ENCODE measurements at regions not wholly inside any gene's neighbourhood (a gene's known extent, or its start where the extent isn't known, plus 50 kb on each side); places are given as distances from the start of the nearest gene placed in this dataset.

GRCh38 chr11:133656082-133656635 lies 123.9 kb upstream of the OPCML start:
- TF ChIP-seq CTCF (IDR thresholded peaks at IDR 0.05; ENCODE audit: low read depth, low read length) = no peak
- no peak for DNase-seq (ENCODE audit: low read depth in 2 of 2)
- no peak overlapping the region for H3K4me3 ChIP-seq (replicated peaks in 1 of 2; ENCODE audit: low read depth in 2 of 2, low read length in 2 of 2)

GRCh38 chr11:133654630-133655212 lies 122.4 kb upstream of the OPCML start:
- no peak for DNase-seq (ENCODE audit: low read depth in 2 of 2)
- no peak for TF ChIP-seq CTCF (IDR thresholded peaks at IDR 0.05; ENCODE audit: low read depth, low read length)
- no peak overlapping the region for H3K4me3 ChIP-seq (replicated peaks in 1 of 2; ENCODE audit: low read depth in 2 of 2, low read length in 2 of 2)

- no peak for TF ChIP-seq CTCF (IDR thresholded peaks at IDR 0.05; ENCODE audit: low read depth, low read length)
- DNase-seq (ENCODE audit: low read depth in 2 of 2) = no peak
- H3K4me3 ChIP-seq (replicated peaks in 1 of 2; ENCODE audit: low read depth in 2 of 2, low read length in 2 of 2) = no peak overlapping the region
These were observed 121.0 kb upstream of the OPCML start for GRCh38 chr11:133653336-133653735.

- H3K4me3 ChIP-seq (replicated peaks in 1 of 2; ENCODE audit: low read depth in 2 of 2, low read length in 2 of 2) = no peak overlapping the region
- DNase-seq (ENCODE audit: low read depth in 2 of 2) = no peak
- no peak for TF ChIP-seq CTCF (IDR thresholded peaks at IDR 0.05; ENCODE audit: low read depth, low read length)
These were observed 117.8 kb upstream of the OPCML start for GRCh38 chr11:133650082-133650481.

GRCh38 chr11:133649040-133649439 lies 116.7 kb upstream of the OPCML start:
- no peak for TF ChIP-seq CTCF (IDR thresholded peaks at IDR 0.05; ENCODE audit: low read depth, low read length)
- DNase-seq (ENCODE audit: low read depth in 2 of 2) = no peak

GRCh38 chr11:133639408-133639807 lies 107.1 kb upstream of the OPCML start:
- no peak overlapping the region for H3K4me3 ChIP-seq (replicated peaks in 1 of 2; ENCODE audit: low read depth in 2 of 2, low read length in 2 of 2)
- no peak for DNase-seq (ENCODE audit: low read depth in 2 of 2)
- TF ChIP-seq CTCF (IDR thresholded peaks at IDR 0.05; ENCODE audit: low read depth, low read length) = no peak

More at GRCh38 chr11:133649040-133649439, 116.7 kb upstream of the OPCML start:
- H3K4me3 ChIP-seq (replicated peaks in 1 of 2; ENCODE audit: low read depth in 2 of 2, low read length in 2 of 2) = no peak overlapping the region

GRCh38 chr11:133638921-133639320 lies 106.6 kb upstream of the OPCML start:
- no peak for DNase-seq (ENCODE audit: low read depth in 2 of 2)
- no peak overlapping the region for H3K4me3 ChIP-seq (replicated peaks in 1 of 2; ENCODE audit: low read depth in 2 of 2, low read length in 2 of 2)
- no peak for TF ChIP-seq CTCF (IDR thresholded peaks at IDR 0.05; ENCODE audit: low read depth, low read length)
